ENCODE measurements at regions not wholly inside any gene's neighbourhood (a gene's known extent, or its start where the extent isn't known, plus 50 kb on each side); places are given as distances from the start of the nearest gene placed in this dataset.

GRCh38 chr10:114881417-114881816 lies 56.6 kb upstream of the TRUB1 start:
- TF ChIP-seq, protein P1, sequence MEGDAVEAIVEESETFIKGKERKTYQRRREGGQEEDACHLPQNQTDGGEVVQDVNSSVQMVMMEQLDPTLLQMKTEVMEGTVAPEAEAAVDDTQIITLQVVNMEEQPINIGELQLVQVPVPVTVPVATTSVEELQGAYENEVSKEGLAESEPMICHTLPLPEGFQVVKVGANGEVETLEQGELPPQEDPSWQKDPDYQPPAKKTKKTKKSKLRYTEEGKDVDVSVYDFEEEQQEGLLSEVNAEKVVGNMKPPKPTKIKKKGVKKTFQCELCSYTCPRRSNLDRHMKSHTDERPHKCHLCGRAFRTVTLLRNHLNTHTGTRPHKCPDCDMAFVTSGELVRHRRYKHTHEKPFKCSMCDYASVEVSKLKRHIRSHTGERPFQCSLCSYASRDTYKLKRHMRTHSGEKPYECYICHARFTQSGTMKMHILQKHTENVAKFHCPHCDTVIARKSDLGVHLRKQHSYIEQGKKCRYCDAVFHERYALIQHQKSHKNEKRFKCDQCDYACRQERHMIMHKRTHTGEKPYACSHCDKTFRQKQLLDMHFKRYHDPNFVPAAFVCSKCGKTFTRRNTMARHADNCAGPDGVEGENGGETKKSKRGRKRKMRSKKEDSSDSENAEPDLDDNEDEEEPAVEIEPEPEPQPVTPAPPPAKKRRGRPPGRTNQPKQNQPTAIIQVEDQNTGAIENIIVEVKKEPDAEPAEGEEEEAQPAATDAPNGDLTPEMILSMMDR (IDR thresholded peaks at IDR 0.05), result no peak
- no peak for TF ChIP-seq EZH2phosphoT487 (IDR thresholded peaks at IDR 0.05)

All from neural progenitor cell (in vitro differentiated cells).